ENCODE measurements at regions not wholly inside any gene's neighbourhood (a gene's known extent, or its start where the extent isn't known, plus 50 kb on each side); places are given as distances from the start of the nearest gene placed in this dataset.

- Histone ChIP-seq H3K9me3 (ENCODE audit: low read length) (no peaks in the 10 kb centered on the region), H3K36me3 (ENCODE audit: insufficient read depth, low read length) (no peaks in the 10 kb centered on the region), H4K20me1 (ENCODE audit: insufficient read depth) (no peaks in the 10 kb centered on the region), H3K27ac (ENCODE audit: low read length) (no peak overlapping the region), H3K4me3 (ENCODE audit: low read length) (no peak overlapping the region), H2AFZ (ENCODE audit: low read depth, low read length) (no peak overlapping the region), H3K9me2 (ENCODE audit: insufficient read depth, low read length) (no peaks in the 10 kb centered on the region), H3K4me2 (ENCODE audit: low read length) (no peak overlapping the region), H3K9ac (ENCODE audit: low read length) (no peak overlapping the region), H3K27me3 (ENCODE audit: insufficient read depth, low read depth, low read length) (no peaks in the 10 kb centered on the region), H3F3A (ENCODE audit: insufficient read depth, low read length, poor library complexity, severe bottlenecking) (no peaks in the 10 kb centered on the region), H3K79me2 (replicated peaks; ENCODE audit: insufficient read depth, low read length) (no peaks in the 10 kb centered on the region)
- TF ChIP-seq POLR2AphosphoS5 (IDR thresholded peaks at IDR 0.05), result no peak
- TF ChIP-seq MXI1 (conservative IDR thresholded peaks at IDR 0.05; ENCODE audit: poor library complexity, severe bottlenecking), result no peak
- TF ChIP-seq TAF1 (IDR thresholded peaks at IDR 0.05; ENCODE audit: low read depth), result no peak
- no peak for TF ChIP-seq EP300 (conservative IDR thresholded peaks at IDR 0.05; ENCODE audit: poor library complexity, severe bottlenecking)
- TF ChIP-seq RAD21 (conservative IDR thresholded peaks at IDR 0.05), result no peak
- TF ChIP-seq EZH2 (IDR thresholded peaks at IDR 0.05; ENCODE audit: borderline replicate concordance, insufficient read depth, low read length, poor library complexity, severe bottlenecking), result no peak
- no peak for TF ChIP-seq CTCF (IDR thresholded peaks at IDR 0.05; ENCODE audit: poor library complexity, severe bottlenecking)
- TF ChIP-seq REST (IDR thresholded peaks at IDR 0.05; ENCODE audit: borderline replicate concordance), result no peak
- no peak for TF ChIP-seq SMC3 (conservative IDR thresholded peaks at IDR 0.05; ENCODE audit: poor library complexity)
These were observed 69.7 kb upstream of the CCND2 start for GRCh38 chr12:4203772-4204376.

- Histone ChIP-seq H3K4me3 (ENCODE audit: low read length) (no peak overlapping the region), H3K9ac (ENCODE audit: low read length) (no peak overlapping the region), H2AFZ (ENCODE audit: low read depth, low read length) (no peak overlapping the region), H3K79me2 (replicated peaks; ENCODE audit: insufficient read depth, low read length) (no peaks in the 10 kb centered on the region), H4K20me1 (ENCODE audit: insufficient read depth) (no peaks in the 10 kb centered on the region), H3K9me2 (ENCODE audit: insufficient read depth, low read length) (no peaks in the 10 kb centered on the region), H3F3A (ENCODE audit: insufficient read depth, low read length, poor library complexity, severe bottlenecking) (no peaks in the 10 kb centered on the region), H3K9me3 (ENCODE audit: low read length) (no peaks in the 10 kb centered on the region), H3K27me3 (ENCODE audit: insufficient read depth, low read depth, low read length) (no peaks in the 10 kb centered on the region), H3K4me2 (ENCODE audit: low read length) (no peak overlapping the region), H3K27ac (ENCODE audit: low read length) (no peak overlapping the region), H3K36me3 (ENCODE audit: insufficient read depth, low read length) (no peaks in the 10 kb centered on the region)
- TF ChIP-seq CTCF (IDR thresholded peaks at IDR 0.05; ENCODE audit: poor library complexity, severe bottlenecking) (no peak), TAF1 (IDR thresholded peaks at IDR 0.05; ENCODE audit: low read depth) (no peak), REST (IDR thresholded peaks at IDR 0.05; ENCODE audit: borderline replicate concordance) (no peak), EZH2 (IDR thresholded peaks at IDR 0.05; ENCODE audit: borderline replicate concordance, insufficient read depth, low read length, poor library complexity, severe bottlenecking) (no peak)
These were observed 70.6 kb upstream of the CCND2 start for GRCh38 chr12:4202918-4203317.
